ENCODE measurements at regions not wholly inside any gene's neighbourhood (a gene's known extent, or its start where the extent isn't known, plus 50 kb on each side); places are given as distances from the start of the nearest gene placed in this dataset.
A peak's percentile ranks its signal among the peaks of the same experiment; 100 is the strongest.

GRCh38 chr10:3858051-3858845 is 73.2 kb upstream of the KLF6 start:
- Mint-ChIP-seq H3K27me3 (no peaks in the 10 kb centered on the region), H3K36me3 (no peaks in the 10 kb centered on the region), H3K9me3 (ENCODE audit: low read depth) (no peaks in the 10 kb centered on the region), H3K27ac (no peak overlapping the region), H3K4me1 (peaks cover 2% of the 10 kb centered on the region), H3K4me3 (no peak overlapping the region)
- CTCF ChIA-PET: no interaction called here
- ATAC-seq: no peak
- no peak for DNase-seq

- H3K4me3 Mint-ChIP-seq: no peak overlapping the region
- no peak overlapping the region for H3K27ac Mint-ChIP-seq
- no peak for ATAC-seq
- CTCF ChIA-PET: interaction anchor here (0.7 kb wide), 1 partner anchor 41 kb away, joined by 3 read pairs; no protein-coding TSS in a partner anchor
- no peaks in the 10 kb centered on the region for H3K9me3 Mint-ChIP-seq (ENCODE audit: low read depth)
- no peak for DNase-seq
- H3K36me3 Mint-ChIP-seq: no peaks in the 10 kb centered on the region
- H3K4me1 Mint-ChIP-seq: peaks cover 9% of the 10 kb centered on the region
- no peaks in the 10 kb centered on the region for H3K27me3 Mint-ChIP-seq
Measured at GRCh38 chr10:3857318-3857717, 72.3 kb upstream of the KLF6 start.

GRCh38 chr10:3856593-3856992 is 71.6 kb upstream of the KLF6 start:
- Mint-ChIP-seq H3K4me1 (peaks cover 16% of the 10 kb centered on the region), H3K27ac (no peak overlapping the region), H3K36me3 (no peaks in the 10 kb centered on the region), H3K27me3 (no peaks in the 10 kb centered on the region), H3K9me3 (ENCODE audit: low read depth) (no peaks in the 10 kb centered on the region), H3K4me3 (no peak overlapping the region)
- CTCF ChIA-PET: interaction anchor here (0.7 kb wide), 1 partner anchor 40 kb away, joined by 3 read pairs; no protein-coding TSS in a partner anchor
- ATAC-seq: no peak
- DNase-seq: no peak

- H3K27me3 Mint-ChIP-seq: no peaks in the 10 kb centered on the region
- no peaks in the 10 kb centered on the region for H3K36me3 Mint-ChIP-seq
- no peak for DNase-seq
- ATAC-seq: no peak
- no peak overlapping the region for H3K27ac Mint-ChIP-seq
- CTCF ChIA-PET: interaction anchor here (1.2 to 1.7 kb wide), 3 partner anchors 12 to 29 kb away, joined by 3 to 7 read pairs (median 4); no protein-coding TSS in a partner anchor
- H3K9me3 Mint-ChIP-seq (ENCODE audit: low read depth): no peaks in the 10 kb centered on the region
- no peak overlapping the region for H3K4me3 Mint-ChIP-seq
- peaks cover 30% of the 10 kb centered on the region for H3K4me1 Mint-ChIP-seq
Measured at GRCh38 chr10:3853547-3854303, 68.7 kb upstream of the KLF6 start.

GRCh38 chr10:3853016-3853415 is 68.0 kb upstream of the KLF6 start:
- no peak for ATAC-seq
- CTCF ChIA-PET: interaction anchor here (1.6 to 1.7 kb wide), 2 partner anchors 12 to 30 kb away, joined by 3 to 7 read pairs; no protein-coding TSS in a partner anchor
- no peak for DNase-seq
- H3K27ac Mint-ChIP-seq: no peak overlapping the region
- peaks cover 30% of the 10 kb centered on the region for H3K4me1 Mint-ChIP-seq
- no peaks in the 10 kb centered on the region for H3K27me3 Mint-ChIP-seq
- no peak overlapping the region for H3K4me3 Mint-ChIP-seq
- H3K36me3 Mint-ChIP-seq: no peaks in the 10 kb centered on the region
- no peaks in the 10 kb centered on the region for H3K9me3 Mint-ChIP-seq (ENCODE audit: low read depth)

- peak; percentile 81 for DNase-seq
- H3K9me3 Mint-ChIP-seq (ENCODE audit: low read depth): no peaks in the 10 kb centered on the region
- H3K4me3 Mint-ChIP-seq: peak overlapping the region; percentile 18
- CTCF ChIA-PET: interaction anchor here (0.6 to 2.0 kb wide), 6 partner anchors 11 to 37 kb away, joined by 3 to 7 read pairs (median 4); no protein-coding TSS in a partner anchor
- H3K4me1 Mint-ChIP-seq: peaks cover 30% of the 10 kb centered on the region
- no peaks in the 10 kb centered on the region for H3K36me3 Mint-ChIP-seq
- ATAC-seq: peak; percentile 97
- no peaks in the 10 kb centered on the region for H3K27me3 Mint-ChIP-seq
- H3K27ac Mint-ChIP-seq: peak overlapping the region; percentile 81
Measured at GRCh38 chr10:3852147-3852904, 67.3 kb upstream of the KLF6 start.

- ATAC-seq (no peak), DNase-seq (no peak)
- Mint-ChIP-seq H3K4me1 (peaks cover 30% of the 10 kb centered on the region), H3K36me3 (no peaks in the 10 kb centered on the region), H3K27ac (peak overlapping the region; percentile 81), H3K27me3 (no peaks in the 10 kb centered on the region), H3K9me3 (ENCODE audit: low read depth) (no peaks in the 10 kb centered on the region), H3K4me3 (no peak overlapping the region)
- CTCF ChIA-PET: interaction anchor here (1.1 to 2.0 kb wide), 3 partner anchors 10 to 36 kb away, joined by 4 to 6 read pairs (median 5); no protein-coding TSS in a partner anchor
Measured at GRCh38 chr10:3850999-3851937, 66.3 kb upstream of the KLF6 start.

GRCh38 chr10:3848775-3849635 is 64.0 kb upstream of the KLF6 start:
- Mint-ChIP-seq H3K4me3 (no peak overlapping the region), H3K27ac (no peak overlapping the region), H3K9me3 (ENCODE audit: low read depth) (no peaks in the 10 kb centered on the region), H3K27me3 (no peaks in the 10 kb centered on the region), H3K36me3 (no peaks in the 10 kb centered on the region), H3K4me1 (peaks cover 30% of the 10 kb centered on the region)
- CTCF ChIA-PET: no interaction called here
- no peak for DNase-seq
- ATAC-seq: no peak

- Mint-ChIP-seq H3K36me3 (no peaks in the 10 kb centered on the region), H3K27ac (no peak overlapping the region), H3K4me3 (no peak overlapping the region), H3K4me1 (peaks cover 30% of the 10 kb centered on the region), H3K9me3 (ENCODE audit: low read depth) (no peaks in the 10 kb centered on the region), H3K27me3 (no peaks in the 10 kb centered on the region)
- no peak for ATAC-seq
- CTCF ChIA-PET: no interaction called here
- no peak for DNase-seq
Measured at GRCh38 chr10:3848005-3848774, 63.2 kb upstream of the KLF6 start.

GRCh38 chr10:3846736-3847135 is 61.7 kb upstream of the KLF6 start:
- H3K4me1 Mint-ChIP-seq: peaks cover 18% of the 10 kb centered on the region
- DNase-seq (no peak), ATAC-seq (no peak)
- H3K9me3 Mint-ChIP-seq (ENCODE audit: low read depth): no peaks in the 10 kb centered on the region
- no peaks in the 10 kb centered on the region for H3K36me3 Mint-ChIP-seq
- H3K4me3 Mint-ChIP-seq: no peak overlapping the region
- no peak overlapping the region for H3K27ac Mint-ChIP-seq
- CTCF ChIA-PET: interaction anchor here (1.0 to 1.3 kb wide), 2 partner anchors 18 to 19 kb away, joined by 3 to 5 read pairs; no protein-coding TSS in a partner anchor
- H3K27me3 Mint-ChIP-seq: no peaks in the 10 kb centered on the region

GRCh38 chr10:3844491-3845025 is 59.5 kb upstream of the KLF6 start:
- ATAC-seq (no peak), DNase-seq (no peak)
- Mint-ChIP-seq H3K4me1 (no peaks in the 10 kb centered on the region), H3K27ac (no peak overlapping the region), H3K9me3 (ENCODE audit: low read depth) (no peaks in the 10 kb centered on the region), H3K36me3 (no peaks in the 10 kb centered on the region), H3K4me3 (no peak overlapping the region), H3K27me3 (no peaks in the 10 kb centered on the region)
- CTCF ChIA-PET: no interaction called here
